ENCODE measurements at regions not wholly inside any gene's neighbourhood (a gene's known extent, or its start where the extent isn't known, plus 50 kb on each side); places are given as distances from the start of the nearest gene placed in this dataset.

DNA sequence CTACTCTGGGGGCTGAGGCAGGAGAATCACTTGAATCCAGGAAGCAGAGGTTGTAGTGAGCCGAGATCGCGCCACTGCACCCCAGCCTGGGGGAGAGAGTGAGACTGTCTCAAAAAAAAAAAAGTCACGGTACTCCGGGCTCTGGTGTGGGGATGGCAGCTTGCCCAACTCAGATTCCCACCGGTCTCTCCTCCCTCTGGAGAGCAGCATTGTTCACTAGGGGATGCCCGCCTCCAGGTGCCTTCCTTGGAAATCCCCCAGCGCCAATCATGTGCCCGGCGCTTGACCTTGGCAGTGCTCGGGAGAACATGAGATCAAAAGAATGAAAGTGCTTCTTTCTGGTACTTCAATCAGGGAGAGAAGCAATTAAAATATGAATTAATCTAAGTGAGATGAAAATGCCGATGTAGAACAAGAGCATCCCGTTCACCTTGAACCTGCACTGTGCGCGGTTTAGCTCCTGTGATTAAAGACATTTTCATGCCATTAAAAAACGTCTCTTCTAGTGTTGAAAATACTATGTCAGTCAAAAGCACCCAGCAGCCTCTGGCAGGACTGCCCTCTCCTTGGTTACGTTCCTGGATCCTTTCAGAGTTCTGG is 1127.3 kb upstream of the AUTS2 start:
- DNase-seq (ENCODE audit: low read depth in 2 of 2), result no peak

- DNase-seq (ENCODE audit: low read depth in 2 of 2), result no peak
Measured at GRCh38 chr7:68472688-68473087, 1125.6 kb upstream of the AUTS2 start.

DNA sequence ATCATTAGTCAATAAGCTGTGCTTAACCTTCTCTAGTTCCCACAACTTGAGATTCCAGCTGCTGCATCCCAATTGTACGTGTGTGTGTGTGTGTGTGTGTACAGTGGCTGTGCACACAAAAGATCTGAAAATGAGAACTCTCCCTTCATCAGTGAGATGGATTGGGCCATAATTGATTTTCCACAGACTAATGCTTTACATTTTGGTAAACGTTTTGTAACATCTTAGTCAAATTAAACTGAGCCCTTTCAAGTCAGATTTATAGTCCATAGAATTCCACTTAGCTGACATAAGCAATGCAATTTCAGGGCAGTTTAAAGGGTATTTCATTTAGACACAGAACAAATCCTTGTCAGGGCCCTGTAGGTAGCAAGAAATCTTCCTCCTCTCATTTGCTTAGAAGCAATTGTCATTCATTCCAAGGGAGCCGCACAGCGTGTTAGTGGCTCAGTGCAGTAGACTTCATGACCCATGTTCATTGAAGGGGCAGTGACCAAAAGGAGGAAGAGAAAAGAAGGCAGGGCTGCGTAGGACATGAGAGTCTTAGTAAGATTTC is 1123.5 kb upstream of the AUTS2 start:
- DNase-seq (ENCODE audit: low read depth in 2 of 2), result no peak

DNA sequence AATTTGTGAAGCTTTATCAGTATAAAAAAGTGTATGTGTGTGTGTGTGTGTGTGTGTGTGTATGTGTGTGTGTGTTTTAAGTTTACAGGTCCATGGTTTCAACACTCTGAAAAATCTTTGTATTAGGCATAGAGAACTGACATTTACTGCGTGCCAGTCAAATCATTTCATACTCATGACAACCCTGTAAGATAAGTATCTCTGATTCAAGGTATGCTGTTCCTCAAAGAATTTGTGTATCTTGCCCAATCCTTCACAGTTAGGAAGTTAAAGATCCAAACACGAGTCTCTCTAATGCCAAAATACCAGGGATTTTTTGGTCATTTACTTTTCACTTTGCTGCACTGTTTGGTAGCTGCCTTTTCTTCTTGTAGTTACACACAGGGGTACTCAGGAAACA is 1121.3 kb upstream of the AUTS2 start:
- no peak for DNase-seq (ENCODE audit: low read depth in 2 of 2)

DNA sequence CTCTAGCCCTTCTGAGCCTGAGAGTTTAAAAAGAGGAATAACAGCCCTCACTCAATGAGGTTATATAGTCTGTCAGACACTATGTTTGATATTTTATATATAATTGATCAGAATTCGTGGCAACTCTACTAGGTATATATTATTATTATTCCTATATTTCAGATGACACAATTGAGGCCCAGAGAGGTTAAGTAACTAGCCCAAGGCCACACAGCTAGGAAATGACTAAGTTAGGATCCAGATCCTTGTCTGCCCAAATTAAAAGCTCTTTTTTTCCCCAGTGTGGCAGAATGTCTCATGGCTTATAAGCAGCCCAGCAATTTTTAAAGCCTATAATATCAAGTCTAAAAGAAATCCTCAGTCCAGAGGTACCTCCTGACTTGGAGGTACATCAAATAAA is 1119.9 kb upstream of the AUTS2 start:
- no peak for DNase-seq (ENCODE audit: low read depth in 2 of 2)

DNA sequence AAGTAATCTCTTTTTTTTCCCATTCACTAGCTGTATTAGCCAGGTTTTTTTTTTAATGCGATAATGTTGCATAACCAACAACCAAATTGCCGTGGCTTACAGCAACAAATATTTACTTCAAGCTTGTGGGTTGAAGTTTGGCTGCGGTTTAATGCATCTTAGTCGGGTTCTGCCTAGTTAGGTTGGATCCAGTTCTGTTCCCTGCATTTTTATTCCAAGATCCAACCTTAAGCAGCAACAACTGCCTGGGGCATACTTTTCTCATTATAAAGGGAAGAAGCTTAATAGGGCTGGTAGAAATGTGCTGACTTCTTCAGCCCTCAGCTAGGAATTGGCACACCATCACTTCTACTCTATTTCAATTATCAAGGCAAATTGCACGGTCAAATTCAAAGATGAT is 1115.5 kb upstream of the AUTS2 start:
- no peak for DNase-seq (ENCODE audit: low read depth in 2 of 2)

DNA sequence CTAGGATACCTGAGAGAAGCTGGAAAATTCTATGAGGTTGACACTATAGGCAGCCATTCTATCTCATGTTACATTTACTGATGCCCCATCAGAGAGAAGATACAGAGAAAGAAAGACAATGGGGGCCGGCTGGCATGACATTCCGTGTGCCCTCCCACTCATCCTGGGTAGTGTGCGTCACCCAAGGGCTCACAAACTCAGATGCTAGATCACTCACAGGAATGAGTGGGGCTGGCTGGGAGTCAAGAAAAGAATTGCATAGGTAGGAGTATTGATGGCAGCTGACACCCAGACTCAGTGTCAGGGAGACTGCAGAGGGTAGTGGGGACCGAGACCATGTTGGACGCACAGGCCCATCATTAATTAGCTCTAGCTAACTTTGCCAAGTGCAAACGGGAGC is 1113.5 kb upstream of the AUTS2 start:
- no peak for DNase-seq (ENCODE audit: low read depth in 2 of 2)

- no peak for DNase-seq (ENCODE audit: low read depth in 2 of 2)
Measured at GRCh38 chr7:68485253-68485917, 1112.9 kb upstream of the AUTS2 start.

DNA sequence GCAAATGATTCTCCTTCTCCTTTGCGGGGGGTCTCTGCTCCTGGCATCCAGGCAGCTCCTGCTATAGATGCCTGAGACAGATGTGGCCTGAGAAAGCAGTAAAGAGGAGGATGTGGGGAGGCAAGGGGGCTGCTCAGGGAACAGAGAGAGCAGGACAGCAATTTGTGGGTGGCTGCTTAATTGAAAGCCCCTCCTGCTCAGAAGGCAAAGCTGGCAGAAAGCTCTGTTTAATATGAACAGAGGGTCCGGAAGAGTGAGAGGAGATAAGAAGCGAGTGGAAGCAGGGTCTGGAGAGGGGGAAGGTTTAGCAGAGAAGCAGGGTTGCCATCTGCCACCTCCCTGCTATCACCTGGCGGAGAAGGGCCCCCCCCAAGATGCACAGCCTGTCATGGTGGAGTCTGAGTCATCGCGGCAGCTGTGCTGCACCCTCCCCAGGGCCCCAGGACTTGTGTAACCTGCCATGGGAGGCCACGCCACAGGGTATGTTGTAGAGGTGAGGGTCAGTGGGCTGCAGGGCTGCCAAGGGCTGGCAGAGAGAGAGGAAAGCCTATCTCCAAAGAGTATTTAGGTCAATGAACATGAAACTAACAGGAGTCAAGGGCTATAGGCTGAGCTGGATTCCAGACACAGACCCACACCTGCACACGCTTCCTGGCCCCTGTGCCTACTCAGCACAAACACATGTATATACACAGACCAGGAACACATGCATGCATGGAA is 1109.8 kb upstream of the AUTS2 start:
- DNase-seq (ENCODE audit: low read depth in 2 of 2), result no peak

GRCh38 chr7:68491523-68492358 is 1106.5 kb upstream of the AUTS2 start:
- no peak for DNase-seq (ENCODE audit: low read depth in 2 of 2)

GRCh38 chr7:68492359-68492690 is 1106.0 kb upstream of the AUTS2 start:
- DNase-seq (ENCODE audit: low read depth in 2 of 2), result no peak

- no peak for DNase-seq (ENCODE audit: low read depth in 2 of 2)
Measured at GRCh38 chr7:68503400-68503799, 1094.9 kb upstream of the AUTS2 start.

- no peak for DNase-seq (ENCODE audit: low read depth in 2 of 2)
Measured at GRCh38 chr7:68504716-68505115, 1093.6 kb upstream of the AUTS2 start.

- no peak for DNase-seq (ENCODE audit: low read depth in 2 of 2)
Measured at GRCh38 chr7:68505721-68506120, 1092.6 kb upstream of the AUTS2 start.

DNA sequence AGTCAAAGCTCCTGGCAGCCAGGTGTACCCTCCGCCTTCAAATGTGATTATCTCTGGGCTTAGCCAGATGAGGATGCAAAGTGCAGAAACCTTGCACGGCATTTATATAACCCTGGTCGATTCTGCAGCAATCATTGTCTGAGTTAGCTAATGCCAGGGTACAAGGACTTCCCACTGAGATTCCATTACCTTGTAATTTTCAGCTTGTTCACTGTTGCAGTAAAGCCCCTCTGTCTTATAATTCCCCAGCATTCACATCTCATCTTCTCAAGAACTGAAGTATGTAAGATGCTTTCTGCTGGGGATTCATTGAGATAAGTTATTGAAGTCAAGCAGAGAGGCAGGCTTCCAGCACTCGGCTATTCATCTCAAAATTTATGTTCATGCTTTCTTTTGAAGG is 1090.6 kb upstream of the AUTS2 start:
- DNase-seq (ENCODE audit: low read depth in 2 of 2), result no peak

DNA sequence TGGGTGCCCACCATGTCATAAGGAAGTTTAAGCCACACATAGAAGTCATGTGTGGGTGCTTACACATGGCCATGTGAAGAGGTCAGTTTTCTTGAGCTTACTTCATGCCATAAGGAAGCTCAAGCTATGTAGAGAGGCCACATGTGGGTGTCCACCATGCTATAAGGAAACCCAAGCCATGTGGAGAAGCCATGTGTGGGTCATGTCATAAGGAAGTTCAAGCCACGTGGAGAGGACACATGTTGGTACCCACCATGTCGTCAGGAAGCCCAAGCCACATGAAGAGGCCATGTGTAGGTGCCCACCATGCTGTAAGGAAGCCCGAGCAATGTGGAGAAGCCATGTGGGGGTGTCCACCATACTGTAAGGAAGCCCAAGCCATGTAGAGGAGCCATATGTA is 1089.2 kb upstream of the AUTS2 start:
- no peak for DNase-seq (ENCODE audit: low read depth in 2 of 2)

- DNase-seq (ENCODE audit: low read depth in 2 of 2), result no peak
Measured at GRCh38 chr7:68509603-68510002, 1088.7 kb upstream of the AUTS2 start.

DNA sequence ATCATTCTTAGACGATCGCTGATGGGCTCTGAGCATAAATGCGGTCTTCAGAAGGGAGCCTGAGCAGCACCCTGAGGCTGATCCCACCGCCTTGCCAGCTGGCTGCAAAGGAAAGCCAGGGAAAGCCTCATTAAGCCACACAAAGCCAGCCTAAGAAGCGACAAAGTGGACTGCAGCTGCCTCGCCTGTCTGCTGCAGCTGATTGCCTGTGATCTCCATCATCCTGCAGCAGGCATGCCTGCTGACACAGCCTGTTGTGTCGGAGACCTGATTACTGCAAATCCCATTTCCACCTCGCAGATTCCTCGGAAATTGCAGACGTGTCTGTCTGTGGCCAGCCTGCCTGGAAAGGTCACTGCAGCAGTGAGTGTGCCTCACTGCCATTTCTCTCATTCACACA is 1087.0 kb upstream of the AUTS2 start:
- no peak for DNase-seq (ENCODE audit: low read depth in 2 of 2)

GRCh38 chr7:68512466-68512865 is 1085.8 kb upstream of the AUTS2 start:
- no peak for DNase-seq (ENCODE audit: low read depth in 2 of 2)

GRCh38 chr7:68518060-68518459 is 1080.2 kb upstream of the AUTS2 start:
- DNase-seq (ENCODE audit: low read depth in 2 of 2), result no peak

- no peak for DNase-seq (ENCODE audit: low read depth in 2 of 2)
Measured at GRCh38 chr7:68524126-68524525, 1074.1 kb upstream of the AUTS2 start.

GRCh38 chr7:68529221-68529620 is 1069.1 kb upstream of the AUTS2 start:
- DNase-seq (ENCODE audit: low read depth in 2 of 2), result no peak
